PC-9 (cell line): ENCODE measurements at regions not wholly inside any gene's neighbourhood (a gene's known extent, or its start where the extent isn't known, plus 50 kb on each side); places are given as distances from the start of the nearest gene placed in this dataset.
"Not testable (repeated sequence)": the region's sequence is repeated elsewhere in the genome, so short reads cannot be mapped to it uniquely, and the experiment has no call there.

Source experiments
- BruUV-seq: library from RNA; stranded (reverse); fragments of 400-500 nt; replicated peaks from 2 replicates; lab custom pipeline; 2021; lab: Mats Ljungman, UMichigan
- CTCF ChIA-PET: fragments of 300-600 bp; sonication (Branson Sonifier 250); formaldehyde crosslinking; loops from one replicate; lab custom pipeline; 2022; ENCODE audit warnings: antibody characterized with exemption; lab: Charles Lee
- POLR2A ChIA-PET: fragments of 300-600 bp; sonication (Branson Sonifier 250); formaldehyde crosslinking; loops from one replicate; lab custom pipeline; 2022; ENCODE audit warnings: antibody characterized with exemption; ENCODE audit not compliant: unreplicated experiment; lab: Charles Lee
- DNase-seq, 2 experiments: peaks; one replicate each; pipeline versions ENCODE4 v3.0.0 to v3.0.0-alpha.2; 2015 to 2022; ENCODE audit warnings: mixed read lengths in 1 of 2
- H2AFZ ChIP-seq: fragments of 200-600 bp; sonication (generic); 2 replicates; pipeline ENCODE4 v1.8.1; 2017; ENCODE audit warnings: antibody characterized with exemption
- H3F3A ChIP-seq: fragments of 200-600 bp; sonication (generic); 2 replicates; pipeline ENCODE4 v1.8.1; 2017; ENCODE audit warnings: antibody characterized with exemption, mild to moderate bottlenecking, low read depth; ENCODE audit not compliant: insufficient read depth
- H3K27ac ChIP-seq: fragments of 200-600 bp; sonication (generic); 2 replicates; pipeline ENCODE4 v1.6.1; 2016; ENCODE audit warnings: mixed run types
- H3K27me3 ChIP-seq: fragments of 200-600 bp; sonication (generic); 2 replicates; pipeline ENCODE4 v1.6.1; 2016; ENCODE audit warnings: low read depth, mixed run types; ENCODE audit not compliant: insufficient read depth
- H3K36me3 ChIP-seq: fragments of 200-600 bp; sonication (generic); 2 replicates; pipeline ENCODE4 v1.6.1; 2016; ENCODE audit warnings: low read depth, mixed run types
- H3K4me1 ChIP-seq: fragments of 200-600 bp; sonication (generic); replicated peaks from 2 replicates; pipeline ENCODE4 v1.6.1; 2016; ENCODE audit warnings: mixed run types; ENCODE audit not compliant: insufficient read depth
- H3K4me2 ChIP-seq: fragments of 200-600 bp; sonication (generic); 2 replicates; pipeline ENCODE4 v1.6.1; 2017; ENCODE audit warnings: mixed run types
- H3K4me3 ChIP-seq: fragments of 200-600 bp; sonication (generic); 2 replicates; pipeline ENCODE4 v1.6.1; 2016; ENCODE audit warnings: mixed run types
- H3K79me2 ChIP-seq: fragments of 200-600 bp; sonication (generic); 2 replicates; pipeline ENCODE4 v1.6.1; 2017; ENCODE audit warnings: low read depth, mixed run types
- H3K9me2 ChIP-seq: fragments of 200-600 bp; sonication (generic); 2 replicates; pipeline ENCODE4 v1.8.1; 2017; ENCODE audit warnings: mild to moderate bottlenecking; ENCODE audit not compliant: insufficient read depth
- H3K9me3 ChIP-seq: fragments of 200-600 bp; sonication (generic); 2 replicates; pipeline ENCODE4 v1.8.1; 2016; ENCODE audit warnings: low read depth; ENCODE audit not compliant: insufficient read depth
- H4K20me1 ChIP-seq: fragments of 200-600 bp; sonication (generic); 2 replicates; pipeline ENCODE4 v1.8.1; 2017; ENCODE audit not compliant: insufficient read depth
- CTCF ChIP-seq: fragments of 200-600 bp; sonication (generic); conservative IDR thresholded peaks from 2 replicates; pipeline ENCODE4 v1.6.1; 2017; ENCODE audit warnings: mixed run types, antibody characterized with exemption, mild to moderate bottlenecking, moderate library complexity
- EZH2 ChIP-seq: fragments of 200-600 bp; sonication (generic); IDR thresholded peaks from 2 replicates; pipeline ENCODE4 v1.8.0; 2017; ENCODE audit warnings: antibody characterized with exemption, low read depth
- intact Hi-C: fragments of 100-400 bp; cut with micrococcal nuclease; formaldehyde crosslinking; loops from one replicate; pipeline ENCODE4 v1.10.0; 2022; ENCODE audit not compliant: unreplicated experiment

- H3K27ac ChIP-seq, DNase-seq, H3K79me2 ChIP-seq, H2AFZ ChIP-seq, H3K27me3 ChIP-seq, intact Hi-C loops, H4K20me1 ChIP-seq, H3K9me2 ChIP-seq, CTCF ChIA-PET, BruUV-seq, POLR2A ChIA-PET, H3F3A ChIP-seq, H3K36me3 ChIP-seq, H3K4me2 ChIP-seq, H3K9me3 ChIP-seq, H3K4me3 ChIP-seq, H3K4me1 ChIP-seq: not testable (repeated sequence)
Observed at GRCh38 chr22:16090991-16091390, 401.2 kb downstream of the POTEH start.

- H3K36me3 ChIP-seq, CTCF ChIA-PET, BruUV-seq, intact Hi-C loops, H3K27me3 ChIP-seq, H3K9me3 ChIP-seq, H3K27ac ChIP-seq, H3K4me2 ChIP-seq, H3K4me1 ChIP-seq, H3K79me2 ChIP-seq, H2AFZ ChIP-seq, H3K4me3 ChIP-seq, DNase-seq, H3K9me2 ChIP-seq, H3F3A ChIP-seq, POLR2A ChIA-PET, H4K20me1 ChIP-seq: not testable (repeated sequence)
Observed at GRCh38 chr22:16105121-16105520, 415.3 kb downstream of the POTEH start.

- H3K27ac ChIP-seq, H3K4me3 ChIP-seq, CTCF ChIA-PET, H3K9me3 ChIP-seq, H3K36me3 ChIP-seq, BruUV-seq, H3F3A ChIP-seq, H3K4me2 ChIP-seq, H4K20me1 ChIP-seq, POLR2A ChIA-PET, H3K4me1 ChIP-seq, H3K79me2 ChIP-seq, H3K27me3 ChIP-seq, intact Hi-C loops, H2AFZ ChIP-seq, DNase-seq, H3K9me2 ChIP-seq: not testable (repeated sequence)
Observed at GRCh38 chr22:16131456-16131855, 441.6 kb downstream of the POTEH start.

- no TSS peak for BruUV-seq
- no peaks in the 10 kb centered on the region for H4K20me1 ChIP-seq
- H3K9me3 ChIP-seq: no peaks in the 10 kb centered on the region
- no peak for TF ChIP-seq CTCF
- no peak for TF ChIP-seq EZH2
- no peak overlapping the region for H2AFZ ChIP-seq
- no peaks in the 10 kb centered on the region for H3F3A ChIP-seq
- H3K36me3 ChIP-seq: no peaks in the 10 kb centered on the region
- CTCF ChIA-PET: no interaction called here
- no peaks in the 10 kb centered on the region for H3K79me2 ChIP-seq
- H3K4me2 ChIP-seq: no peak overlapping the region
- no peaks in the 10 kb centered on the region for H3K4me1 ChIP-seq
- H3K9me2 ChIP-seq: no peaks in the 10 kb centered on the region
- no peak overlapping the region for H3K27ac ChIP-seq
- no peak for DNase-seq
- no peaks in the 10 kb centered on the region for H3K27me3 ChIP-seq
- intact Hi-C loops: no loop called here
- POLR2A ChIA-PET: no interaction called here
- H3K4me3 ChIP-seq: no peak overlapping the region
Observed at GRCh38 chr22:16131918-16132317, 442.1 kb downstream of the POTEH start.

DNA sequence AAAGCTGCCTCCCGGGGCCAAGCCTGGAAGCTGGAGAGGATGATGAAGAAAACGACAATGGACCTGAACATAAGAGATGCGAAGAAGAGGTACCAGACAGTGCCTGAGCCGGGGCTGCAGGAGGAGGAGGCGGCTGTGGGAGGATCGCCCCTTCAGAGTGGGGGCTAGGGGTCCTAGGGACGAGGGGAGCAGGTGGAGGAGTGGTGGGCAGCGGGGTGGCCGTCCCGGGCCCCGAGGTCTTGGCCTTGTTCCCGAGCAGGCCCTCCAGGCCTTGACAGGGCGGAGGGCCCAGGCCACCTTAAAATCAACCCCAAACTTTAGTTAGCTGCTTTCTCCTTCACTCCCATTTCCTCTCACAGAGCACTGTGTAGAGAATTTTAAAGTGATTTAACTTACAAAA lies 442.8 kb downstream of the POTEH start:
- intact Hi-C loops, H3K4me2 ChIP-seq, H3K36me3 ChIP-seq, CTCF ChIA-PET, H3K4me1 ChIP-seq, H4K20me1 ChIP-seq, H3K4me3 ChIP-seq, POLR2A ChIA-PET, H3K9me2 ChIP-seq, H3K27ac ChIP-seq, H2AFZ ChIP-seq, BruUV-seq, H3K9me3 ChIP-seq, H3K27me3 ChIP-seq, H3F3A ChIP-seq, H3K79me2 ChIP-seq, DNase-seq: not testable (repeated sequence)

DNA sequence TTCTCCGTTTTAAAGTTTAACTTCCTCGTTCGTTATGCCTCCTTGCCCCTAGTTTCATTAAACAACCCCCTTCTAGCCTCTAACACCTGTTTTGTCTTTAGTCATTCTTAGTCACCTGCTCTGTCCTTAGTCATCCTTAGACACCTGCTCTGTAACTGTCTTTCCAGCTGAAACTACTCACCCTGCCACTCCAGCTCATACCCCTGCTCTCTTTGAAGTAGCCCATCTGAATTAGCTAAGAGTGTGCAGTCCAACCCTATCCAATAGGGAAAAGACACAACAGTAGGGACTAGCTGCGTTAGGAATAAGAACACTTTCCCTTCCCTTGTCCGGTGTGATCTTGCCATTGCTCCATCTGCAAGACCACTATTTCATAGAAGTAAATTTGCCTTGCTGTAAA lies 446.5 kb downstream of the CCT8L2 start:
- H3K9me2 ChIP-seq, CTCF ChIA-PET, H3K27me3 ChIP-seq, H3K36me3 ChIP-seq, H3K27ac ChIP-seq, H2AFZ ChIP-seq, H3K9me3 ChIP-seq, BruUV-seq, intact Hi-C loops, H3K4me2 ChIP-seq, H4K20me1 ChIP-seq, H3K4me3 ChIP-seq, H3K79me2 ChIP-seq, H3K4me1 ChIP-seq, H3F3A ChIP-seq, DNase-seq, POLR2A ChIA-PET: not testable (repeated sequence)
